ENCODE measurements at regions not wholly inside any gene's neighbourhood (a gene's known extent, or its start where the extent isn't known, plus 50 kb on each side); places are given as distances from the start of the nearest gene placed in this dataset.

- Histone ChIP-seq H3K9me3 (no peaks in the 10 kb centered on the region), H3K4me1 (ENCODE audit: low read depth) (no peaks in the 10 kb centered on the region), H3K4me3 (no peak overlapping the region), H3K36me3 (ENCODE audit: low read depth) (no peaks in the 10 kb centered on the region)
- ATAC-seq (no peak), DNase-seq (no peak)
- intact Hi-C loops (cut with DNase I, micrococcal nuclease) = no loop called here
- no peak for TF ChIP-seq CTCF (IDR thresholded peaks at IDR 0.05)
Measured at GRCh38 chr4:110788302-110788701, 165.4 kb upstream of the PITX2 start.

GRCh38 chr4:110792036-110792435, 169.2 kb upstream of the PITX2 start:
- ATAC-seq (no peak), DNase-seq (no peak)
- no peaks in the 10 kb centered on the region for H3K9me3 ChIP-seq
- no peak for TF ChIP-seq CTCF (IDR thresholded peaks at IDR 0.05)
- no peak overlapping the region for H3K4me3 ChIP-seq
- no peaks in the 10 kb centered on the region for H3K4me1 ChIP-seq (ENCODE audit: low read depth)
- no peaks in the 10 kb centered on the region for H3K36me3 ChIP-seq (ENCODE audit: low read depth)
- intact Hi-C loops (cut with DNase I, micrococcal nuclease) = no loop called here

GRCh38 chr4:110793381-110793801, 170.5 kb upstream of the PITX2 start:
- Histone ChIP-seq H3K9me3 (no peaks in the 10 kb centered on the region), H3K4me3 (no peak overlapping the region), H3K4me1 (ENCODE audit: low read depth) (no peaks in the 10 kb centered on the region), H3K36me3 (ENCODE audit: low read depth) (no peaks in the 10 kb centered on the region)
- ATAC-seq = no peak
- TF ChIP-seq CTCF (IDR thresholded peaks at IDR 0.05) = no peak
- intact Hi-C loops (cut with DNase I, micrococcal nuclease) = no loop called here
- no peak for DNase-seq

GRCh38 chr4:110793890-110794554, 171.1 kb upstream of the PITX2 start:
- intact Hi-C loops (cut with DNase I, micrococcal nuclease) = no loop called here
- Histone ChIP-seq H3K4me1 (ENCODE audit: low read depth) (no peaks in the 10 kb centered on the region), H3K4me3 (no peak overlapping the region), H3K36me3 (ENCODE audit: low read depth) (no peaks in the 10 kb centered on the region), H3K9me3 (no peaks in the 10 kb centered on the region)
- TF ChIP-seq CTCF (IDR thresholded peaks at IDR 0.05) = no peak
- DNase-seq (no peak), ATAC-seq (no peak)

GRCh38 chr4:110795971-110796370, 173.1 kb upstream of the PITX2 start:
- H3K36me3 ChIP-seq (ENCODE audit: low read depth) = no peaks in the 10 kb centered on the region
- no peak for TF ChIP-seq CTCF (IDR thresholded peaks at IDR 0.05)
- ATAC-seq = no peak
- no peaks in the 10 kb centered on the region for H3K9me3 ChIP-seq
- intact Hi-C loops (cut with DNase I, micrococcal nuclease) = no loop called here
- H3K4me3 ChIP-seq = no peak overlapping the region
- H3K4me1 ChIP-seq (ENCODE audit: low read depth) = no peaks in the 10 kb centered on the region
- DNase-seq = no peak

GRCh38 chr4:110797486-110797885, 174.6 kb upstream of the PITX2 start:
- DNase-seq (no peak), ATAC-seq (no peak)
- Histone ChIP-seq H3K9me3 (no peaks in the 10 kb centered on the region), H3K4me3 (no peak overlapping the region), H3K4me1 (ENCODE audit: low read depth) (no peaks in the 10 kb centered on the region), H3K36me3 (ENCODE audit: low read depth) (no peaks in the 10 kb centered on the region)
- intact Hi-C loops (cut with DNase I, micrococcal nuclease) = no loop called here
- TF ChIP-seq CTCF (IDR thresholded peaks at IDR 0.05) = no peak

Data from mucosa of descending colon (tissue), 3 donors.